ENCODE measurements at regions not wholly inside any gene's neighbourhood (a gene's known extent, or its start where the extent isn't known, plus 50 kb on each side); places are given as distances from the start of the nearest gene placed in this dataset.

GRCh38 chr2:238586931-238587775, 160.4 kb downstream of the ASB1 start:
- TF ChIP-seq CTCF (IDR thresholded peaks at IDR 0.05 in 8 of 11, conservative IDR thresholded peaks at IDR 0.05 in 3 of 11) (no peak), POLR2A (IDR thresholded peaks at IDR 0.05) (no peak)

Data from spleen (tissue), 7 donors.